B cell (primary cell): ENCODE measurements at regions not wholly inside any gene's neighbourhood (a gene's known extent, or its start where the extent isn't known, plus 50 kb on each side); places are given as distances from the start of the nearest gene placed in this dataset.
"Not testable (repeated sequence)": the region's sequence is repeated elsewhere in the genome, so short reads cannot be mapped to it uniquely, and the experiment has no call there.

Experiments
- ATAC-seq: fragments of 200-7000 bp; cut with Tn5 transposase; one replicate; pipeline ENCODE4 v1.10.0; 2021; ENCODE audit warnings: low read depth, mild to moderate bottlenecking, moderate number of reproducible peaks, moderate library complexity
- CTCF ChIA-PET: fragments of 350-600 bp; sonication (Branson Sonifier 250); formaldehyde crosslinking; loops from one replicate; lab custom pipeline; 2021; ENCODE audit warnings: antibody characterized with exemption, inconsistent platforms; lab: Charles Lee
- POLR2A ChIA-PET: fragments of 350-600 bp; sonication (Branson Sonifier 250); formaldehyde crosslinking; loops from one replicate; lab custom pipeline; 2021; ENCODE audit warnings: antibody characterized with exemption; lab: Charles Lee
- DNase-seq: peaks from one replicate; pipeline ENCODE4 v3.0.0; 2013
- H2AFZ ChIP-seq: 2 replicates; pipeline ENCODE4 v1.6.1; 2012; ENCODE audit warnings: mild to moderate bottlenecking, low read depth, low read length; ENCODE audit not compliant: insufficient read depth, poor library complexity, severe bottlenecking
- H3K27ac ChIP-seq, 2 donors: 1 replicate in 1 of 2; 2 replicates in 1 of 2; pipeline ENCODE4 v1.5.1; 2012 to 2013; ENCODE audit warnings: low read length in 2 of 2, mild to moderate bottlenecking in 2 of 2, moderate library complexity in 1 of 2
- H3K27me3 ChIP-seq, 4 experiments: fragments of 200-600 bp in 1 of 4; sonication (generic) in 1 of 4; replicated peaks in 1 of 4; 1 replicate in 2 of 4; 2 replicates in 2 of 4; pipeline versions ENCODE4 v1.6.1 to v1.7.0; 2013 to 2016; ENCODE audit warnings: low read length in 3 of 4, mild to moderate bottlenecking in 2 of 4, mixed read lengths in 1 of 4, moderate library complexity in 1 of 4; ENCODE audit not compliant: insufficient read depth in 4 of 4, control insufficient read depth in 3 of 4; ENCODE audit errors: control extremely low read depth in 1 of 4
- H3K36me3 ChIP-seq, 2 experiments: replicated peaks in 1 of 2; 1 replicate in 1 of 2; 2 replicates in 1 of 2; pipeline versions ENCODE4 v1.6.1 to v1.7.1; 2013; ENCODE audit warnings: low read length in 1 of 2; ENCODE audit not compliant: insufficient read depth in 2 of 2, control insufficient read depth in 1 of 2; ENCODE audit errors: control extremely low read depth in 1 of 2, extremely low read depth in 1 of 2
- H3K4me1 ChIP-seq, 2 donors: fragments of 200-600 bp in 1 of 2; sonication (generic) in 1 of 2; 1 replicate in 1 of 2; 2 replicates in 1 of 2; pipeline versions ENCODE4 v1.5.1 to v1.6.1; 2013 to 2017; ENCODE audit warnings: low read length in 2 of 2; ENCODE audit not compliant: control insufficient read depth in 2 of 2, insufficient read depth in 2 of 2
- H3K4me2 ChIP-seq: replicated peaks from 2 replicates; pipeline ENCODE3; 2012; ENCODE audit warnings: mild to moderate bottlenecking, low read depth, low read length; ENCODE audit not compliant: poor library complexity, severe bottlenecking
- H3K4me3 ChIP-seq, 5 experiments: fragments of 200-600 bp in 1 of 5; sonication (generic) in 1 of 5; 1 replicate in 3 of 5; 2 replicates in 2 of 5; pipeline versions ENCODE4 v1.5.1 to v1.7.0; 2011 to 2016; ENCODE audit warnings: low read length in 4 of 5, mild to moderate bottlenecking in 4 of 5, low read depth in 2 of 5, control low read depth in 1 of 5, moderate library complexity in 1 of 5; ENCODE audit not compliant: insufficient read depth in 1 of 5; ENCODE audit errors: control extremely low read depth in 1 of 5, extremely low read depth in 1 of 5
- H3K79me2 ChIP-seq: fragments of 200-600 bp; sonication (generic); one replicate; pipeline ENCODE4 v1.6.0; 2016; ENCODE audit warnings: low read length; ENCODE audit not compliant: control insufficient read depth, insufficient read depth
- H3K9ac ChIP-seq: fragments of 200-600 bp; sonication (generic); 2 replicates; pipeline ENCODE4 v1.6.1; 2017; ENCODE audit warnings: mild to moderate bottlenecking, low read length, moderate library complexity
- H3K9me3 ChIP-seq, 3 donors: one replicate each; pipeline versions ENCODE4 v1.6.1 to v1.7.1; 2013; ENCODE audit warnings: low read length in 2 of 3; ENCODE audit not compliant: control insufficient read depth in 2 of 3, insufficient read depth in 1 of 3; ENCODE audit errors: control extremely low read depth in 1 of 3
- H4K20me1 ChIP-seq: 2 replicates; pipeline ENCODE4 v1.6.0; 2012; ENCODE audit warnings: mild to moderate bottlenecking, low read length; ENCODE audit not compliant: insufficient read depth, control insufficient read depth, poor library complexity, severe bottlenecking
- H3K27ac Mint-ChIP-seq: one replicate; pipeline ENCODE4 v1.8.0; 2021; ENCODE audit warnings: mixed read lengths
- H3K27me3 Mint-ChIP-seq: one replicate; pipeline ENCODE4 v1.8.0; 2021; ENCODE audit warnings: mixed read lengths
- H3K4me1 Mint-ChIP-seq: one replicate; pipeline ENCODE4 v1.8.0; 2021; ENCODE audit warnings: mixed read lengths
- H3K4me3 Mint-ChIP-seq: one replicate; pipeline ENCODE4 v1.8.0; 2021; ENCODE audit warnings: mixed read lengths
- H3K9me3 Mint-ChIP-seq: one replicate; pipeline ENCODE4 v1.8.0; 2022; ENCODE audit warnings: mixed read lengths; ENCODE audit not compliant: insufficient read depth
- EZH2 ChIP-seq: IDR thresholded peaks from 2 replicates; pipeline ENCODE4 v1.6.1; 2012; ENCODE audit warnings: borderline replicate concordance, low read depth, mild to moderate bottlenecking, moderate library complexity, low read length; ENCODE audit not compliant: insufficient read depth, poor library complexity, severe bottlenecking
- WGBS: methylation state at CpG from one replicate; pipeline ENCODE4 v1.1.5; 2013; ENCODE audit warnings: missing lambda C conversion rate; ENCODE audit not compliant: insufficient coverage; 5-methylcytosine and 5-hydroxymethylcytosine counted together
- intact Hi-C: fragments of 100-400 bp; cut with micrococcal nuclease; formaldehyde crosslinking; loops from one replicate; pipeline ENCODE4 v1.10.0; 2022
- TF ChIP-seq, protein P1 (sequence below): fragments of 200-600 bp; IDR thresholded peaks from one replicate; pipeline ENCODE4 v1.8.0; 2022; ENCODE audit warnings: antibody characterized with exemption, mild to moderate bottlenecking

- H3K9me3 ChIP-seq: no peaks in the 10 kb centered on the region
- H3K27ac Mint-ChIP-seq: no peak overlapping the region
- no peaks in the 10 kb centered on the region for H3K4me1 Mint-ChIP-seq
- no peaks in the 10 kb centered on the region for H4K20me1 ChIP-seq
- no peak overlapping the region for H3K9ac ChIP-seq
- no peak for DNase-seq
- H2AFZ ChIP-seq: no peak overlapping the region
- 90% methylated on average over 20 of the region's 22 CpGs for WGBS
- H3K4me1 ChIP-seq: no peaks in the 10 kb centered on the region
- H3K9me3 Mint-ChIP-seq: no peaks in the 10 kb centered on the region
- intact Hi-C loops: no loop called here
- H3K27ac ChIP-seq: no peak overlapping the region
- H3K36me3 ChIP-seq: no peaks in the 10 kb centered on the region
- no peak for ATAC-seq
- CTCF ChIA-PET: interaction anchor here (1.2 kb wide), 1 partner anchor 8 kb away, joined by 3 read pairs; no protein-coding TSS in a partner anchor
- TF ChIP-seq EZH2: no peak
- TF ChIP-seq, protein P1, sequence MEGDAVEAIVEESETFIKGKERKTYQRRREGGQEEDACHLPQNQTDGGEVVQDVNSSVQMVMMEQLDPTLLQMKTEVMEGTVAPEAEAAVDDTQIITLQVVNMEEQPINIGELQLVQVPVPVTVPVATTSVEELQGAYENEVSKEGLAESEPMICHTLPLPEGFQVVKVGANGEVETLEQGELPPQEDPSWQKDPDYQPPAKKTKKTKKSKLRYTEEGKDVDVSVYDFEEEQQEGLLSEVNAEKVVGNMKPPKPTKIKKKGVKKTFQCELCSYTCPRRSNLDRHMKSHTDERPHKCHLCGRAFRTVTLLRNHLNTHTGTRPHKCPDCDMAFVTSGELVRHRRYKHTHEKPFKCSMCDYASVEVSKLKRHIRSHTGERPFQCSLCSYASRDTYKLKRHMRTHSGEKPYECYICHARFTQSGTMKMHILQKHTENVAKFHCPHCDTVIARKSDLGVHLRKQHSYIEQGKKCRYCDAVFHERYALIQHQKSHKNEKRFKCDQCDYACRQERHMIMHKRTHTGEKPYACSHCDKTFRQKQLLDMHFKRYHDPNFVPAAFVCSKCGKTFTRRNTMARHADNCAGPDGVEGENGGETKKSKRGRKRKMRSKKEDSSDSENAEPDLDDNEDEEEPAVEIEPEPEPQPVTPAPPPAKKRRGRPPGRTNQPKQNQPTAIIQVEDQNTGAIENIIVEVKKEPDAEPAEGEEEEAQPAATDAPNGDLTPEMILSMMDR: no peak
- no peaks in the 10 kb centered on the region for H3K27me3 ChIP-seq
- H3K4me3 Mint-ChIP-seq: no peak overlapping the region
- H3K4me2 ChIP-seq: no peak overlapping the region
- POLR2A ChIA-PET: no interaction called here
- no peak overlapping the region for H3K4me3 ChIP-seq
- H3K79me2 ChIP-seq: no peaks in the 10 kb centered on the region
- H3K27me3 Mint-ChIP-seq: peaks cover 13% of the 10 kb centered on the region
Observed at GRCh38 chr6:4660377-4661321, 115.6 kb upstream of the CDYL start.

- H3K27me3 Mint-ChIP-seq: peaks cover 19% of the 10 kb centered on the region
- DNase-seq, H3K27ac ChIP-seq, H3K9me3 ChIP-seq, ATAC-seq, H3K27me3 ChIP-seq, intact Hi-C loops, H3K4me1 ChIP-seq, H3K4me3 Mint-ChIP-seq, H3K4me3 ChIP-seq, H2AFZ ChIP-seq, H3K4me1 Mint-ChIP-seq, POLR2A ChIA-PET, H4K20me1 ChIP-seq, H3K9me3 Mint-ChIP-seq, H3K4me2 ChIP-seq, CTCF ChIA-PET, H3K36me3 ChIP-seq, H3K27ac Mint-ChIP-seq, H3K9ac ChIP-seq, H3K79me2 ChIP-seq: not testable (repeated sequence)
- WGBS: no CpG with 5 or more reads among the region's 2 CpGs
Observed at GRCh38 chr6:4659719-4660118, 116.5 kb upstream of the CDYL start.
